ENCODE measurements at regions not wholly inside any gene's neighbourhood (a gene's known extent, or its start where the extent isn't known, plus 50 kb on each side); places are given as distances from the start of the nearest gene placed in this dataset.
"Not testable (repeated sequence)": the region's sequence is repeated elsewhere in the genome, so short reads cannot be mapped to it uniquely, and the experiment has no call there.

GRCh38 chr2:138272524-138273195 lies 228.9 kb upstream of the SPOPL start:
- no peak for DNase-seq

GRCh38 chr2:138273280-138273679 lies 228.3 kb upstream of the SPOPL start:
- DNase-seq, result not testable (repeated sequence)

- no peak for DNase-seq
Measured at GRCh38 chr2:138274421-138275291, 226.9 kb upstream of the SPOPL start.

DNA sequence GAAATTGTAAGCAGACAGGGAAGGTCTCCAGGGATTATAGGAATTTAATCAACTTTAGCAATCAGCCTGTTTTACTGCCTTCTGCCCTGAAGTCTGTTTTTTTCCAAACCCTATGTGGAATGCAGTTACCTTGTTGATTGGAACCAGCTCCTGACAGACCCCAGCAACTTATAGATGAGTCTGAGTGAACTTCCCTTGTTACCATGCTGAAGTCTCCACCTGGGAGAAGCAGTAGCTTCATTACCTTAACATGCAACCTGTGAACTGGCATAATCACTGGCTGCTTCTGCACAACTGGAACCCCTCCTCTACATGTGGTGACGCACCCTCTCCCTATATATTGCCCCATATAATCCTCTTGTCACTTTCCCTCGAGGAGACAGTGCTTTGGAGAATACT lies 226.3 kb upstream of the SPOPL start:
- DNase-seq, result no peak

DNA sequence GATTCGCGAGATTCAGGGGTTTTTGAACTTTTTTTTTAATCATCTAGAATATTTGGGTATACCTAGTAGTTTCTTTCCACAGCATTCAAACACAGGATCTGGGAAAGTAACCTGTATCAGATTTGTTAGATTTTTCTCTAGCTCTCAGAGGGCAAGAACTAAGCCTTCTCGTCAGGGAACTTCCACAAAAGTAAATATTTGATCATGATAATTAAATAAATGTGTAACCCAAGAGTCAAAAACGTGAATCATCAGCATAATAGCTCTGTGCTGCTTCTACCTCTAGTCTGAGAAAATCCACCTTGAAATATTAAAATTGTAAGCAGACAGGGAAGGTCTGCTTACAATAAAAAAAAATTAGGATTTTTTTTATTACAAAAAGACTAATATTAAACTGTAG lies 225.7 kb upstream of the SPOPL start:
- no peak for DNase-seq

GRCh38 chr2:138276339-138276738 lies 225.2 kb upstream of the SPOPL start:
- no peak for DNase-seq

- DNase-seq, result no peak
Measured at GRCh38 chr2:138277062-138277461, 224.5 kb upstream of the SPOPL start.

DNA sequence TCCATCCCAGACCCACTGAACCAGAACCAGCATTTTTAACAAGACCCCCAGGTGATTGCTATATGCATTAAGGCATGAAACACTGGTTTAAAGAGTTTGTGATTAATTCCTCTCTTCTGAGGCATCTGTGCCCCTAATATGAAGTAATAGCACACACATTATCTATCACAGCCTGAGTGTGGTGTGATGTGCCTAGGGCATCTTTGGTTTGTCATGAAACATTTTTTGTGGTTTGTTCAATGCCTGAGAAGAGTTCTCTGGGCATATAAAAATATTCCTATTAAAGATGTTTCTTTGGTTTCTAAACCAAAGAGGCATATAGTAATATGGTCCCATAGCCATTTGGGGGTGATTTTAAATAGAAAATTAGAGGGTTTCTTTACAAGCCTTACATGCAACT lies 221.7 kb upstream of the SPOPL start:
- no peak for DNase-seq

GRCh38 chr2:138280999-138281695 lies 220.4 kb upstream of the SPOPL start:
- no peak for DNase-seq

GRCh38 chr2:138282014-138282672 lies 219.4 kb upstream of the SPOPL start:
- DNase-seq, result no peak

- no peak for DNase-seq
Measured at GRCh38 chr2:138291805-138292204, 209.8 kb upstream of the SPOPL start.

DNA sequence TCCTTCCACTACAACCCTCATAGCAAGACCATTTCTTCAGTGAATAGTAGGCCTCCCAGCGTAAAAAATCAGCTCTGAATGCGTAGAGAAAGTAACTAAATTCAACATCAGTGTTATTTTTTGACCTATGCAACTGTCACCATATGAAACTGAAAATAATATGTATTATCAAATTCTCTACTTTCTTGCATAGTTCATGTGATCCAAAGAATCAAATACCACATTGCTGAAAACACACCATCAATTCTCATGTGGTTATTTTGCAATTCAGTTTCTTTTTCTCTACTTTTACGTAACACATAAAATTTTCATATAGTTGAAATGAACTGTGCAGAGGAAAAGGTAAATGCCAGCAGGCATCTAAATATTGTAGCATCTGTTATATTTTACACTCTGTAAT lies 208.5 kb upstream of the SPOPL start:
- no peak for DNase-seq

DNA sequence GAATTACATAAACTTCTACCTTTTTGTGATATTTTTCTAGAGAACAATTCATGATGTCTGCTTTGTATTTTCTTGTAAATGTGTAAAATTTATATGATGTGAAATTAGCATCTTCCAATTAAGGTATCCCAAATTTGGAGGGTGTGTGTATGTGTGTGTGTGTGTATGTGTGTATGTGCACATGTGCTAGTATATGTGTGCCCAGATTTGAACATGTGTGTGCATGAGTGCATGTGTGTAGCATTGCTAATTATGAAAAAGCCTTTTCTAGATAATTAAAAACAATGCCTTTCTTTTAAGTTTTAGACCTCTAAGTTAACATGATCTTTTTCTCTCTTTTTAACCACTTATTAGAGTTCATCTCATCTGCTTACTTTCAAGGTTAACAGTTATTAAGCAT lies 208.0 kb upstream of the SPOPL start:
- DNase-seq, result no peak

GRCh38 chr2:138294451-138294850 lies 207.1 kb upstream of the SPOPL start:
- no peak for DNase-seq

- DNase-seq, result no peak
Measured at GRCh38 chr2:138296365-138296764, 205.2 kb upstream of the SPOPL start.

GRCh38 chr2:138298120-138298814 lies 203.3 kb upstream of the SPOPL start:
- no peak for DNase-seq

- no peak for DNase-seq
Measured at GRCh38 chr2:138298900-138299299, 202.7 kb upstream of the SPOPL start.

DNA sequence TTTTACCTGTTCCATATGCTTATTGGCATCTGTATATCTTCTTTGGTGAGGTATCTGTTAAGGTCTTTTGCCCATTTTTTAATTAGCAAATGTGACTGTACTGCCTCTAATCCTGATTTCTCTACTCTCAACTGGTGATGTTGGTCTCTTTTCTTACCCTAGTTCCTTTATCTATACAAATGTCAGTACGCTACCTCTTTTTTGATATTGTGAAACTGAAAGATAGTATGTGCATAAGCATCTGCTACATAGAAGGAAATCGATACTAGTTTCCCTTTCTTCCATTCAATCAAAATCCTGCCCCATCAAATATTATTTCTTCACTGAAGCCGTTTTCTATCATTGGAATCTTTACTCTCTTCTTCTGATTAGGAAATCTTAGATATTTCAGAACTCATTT lies 194.9 kb upstream of the SPOPL start:
- no peak for DNase-seq

DNA sequence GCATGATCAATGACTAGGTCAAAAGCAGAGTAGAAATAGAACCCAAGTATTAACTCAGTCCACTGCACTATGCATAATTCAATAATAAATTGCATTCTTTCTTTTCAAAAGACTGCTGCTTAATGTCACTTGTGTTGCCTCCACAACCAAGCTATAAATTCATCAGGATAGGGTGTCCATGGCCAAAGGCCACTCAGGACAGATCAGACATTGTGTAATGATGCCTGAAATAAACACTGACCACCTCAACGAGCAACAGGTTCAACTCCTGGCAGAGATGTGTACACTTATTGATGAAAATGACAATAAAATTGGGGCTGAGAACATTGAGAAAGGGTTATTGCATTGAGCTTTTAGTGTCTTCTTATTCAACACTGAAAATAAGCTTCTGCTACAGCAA lies 194.5 kb upstream of the SPOPL start:
- DNase-seq, result no peak

DNA sequence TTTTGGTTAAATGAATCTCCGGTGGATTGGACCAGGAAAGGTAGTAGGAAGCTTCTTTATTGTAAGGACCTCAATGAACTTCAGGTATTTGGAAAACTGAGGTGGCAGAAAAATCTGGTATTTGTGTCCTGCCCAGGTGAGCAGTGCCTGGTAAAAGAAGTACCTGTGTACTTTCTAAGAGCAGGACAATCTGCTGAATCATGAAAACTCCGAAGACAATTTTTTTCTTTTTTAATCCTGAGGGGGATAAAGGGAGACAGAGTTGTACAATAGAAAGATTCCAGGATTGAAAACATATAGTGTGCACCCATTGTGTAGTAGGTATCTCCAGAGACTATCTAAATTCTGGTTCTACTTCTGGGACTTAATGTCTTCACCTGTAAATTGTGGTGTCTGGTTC lies 191.8 kb upstream of the SPOPL start:
- DNase-seq, result no peak

DNA sequence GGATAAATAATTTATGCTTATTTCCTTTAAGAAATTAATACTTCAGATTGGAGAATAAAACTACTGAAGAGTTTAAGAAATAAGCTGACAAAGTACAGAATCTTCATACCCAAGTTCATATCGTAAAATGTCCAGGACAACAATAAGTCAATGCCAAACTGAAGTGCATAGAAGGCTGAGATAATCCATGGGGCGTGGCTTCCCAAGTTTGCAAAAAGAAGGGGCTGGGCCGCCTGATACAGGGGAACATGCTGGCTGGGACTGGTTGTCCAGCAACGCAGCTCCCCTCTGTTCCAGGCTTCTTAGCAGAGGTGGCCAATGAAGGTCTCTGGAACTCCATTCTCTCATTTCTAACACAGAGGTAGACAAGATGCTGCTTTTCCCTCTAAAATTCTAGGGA lies 189.5 kb upstream of the SPOPL start:
- DNase-seq, result no peak

DNA sequence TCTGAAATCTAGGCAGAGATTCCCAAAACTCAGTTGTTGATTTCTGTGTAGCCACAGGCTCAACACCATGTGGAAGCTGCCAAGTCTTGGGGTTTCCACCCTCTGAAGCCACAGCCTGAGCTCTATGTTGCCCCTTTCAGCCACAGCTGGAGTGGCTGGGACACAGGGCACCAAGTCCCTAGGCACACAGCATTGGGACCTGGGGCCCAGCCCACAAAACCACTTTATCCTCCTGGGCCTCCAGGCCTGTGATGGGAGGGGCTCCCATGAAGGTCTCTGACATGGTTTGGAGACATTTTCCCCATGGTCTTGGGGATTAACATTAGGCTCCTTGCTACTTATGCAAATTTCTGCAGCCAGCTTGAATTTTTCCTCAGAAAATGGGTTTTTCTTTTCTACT lies 186.0 kb upstream of the SPOPL start:
- DNase-seq, result not testable (repeated sequence)

Measured in right kidney (tissue), 1 donor.